SJSA1 (cell line): ENCODE measurements at regions not wholly inside any gene's neighbourhood (a gene's known extent, or its start where the extent isn't known, plus 50 kb on each side); places are given as distances from the start of the nearest gene placed in this dataset.
A peak's percentile ranks its signal among the peaks of the same experiment; 100 is the strongest.

Experiments
- DNase-seq, 2 experiments: peaks; one replicate each; pipeline ENCODE4 v3.0.0-alpha.2; 2015 to 2020; ENCODE audit warnings: low spot score in 2 of 2, low read depth in 1 of 2
- H3K27ac ChIP-seq: fragments of 250-450 bp; sonication (Bioruptor Pico); 2 replicates; pipeline ENCODE4 v1.5.1; 2020; ENCODE audit warnings: mild to moderate bottlenecking, moderate library complexity
- H3K27me3 ChIP-seq: fragments of 250-450 bp; sonication (Bioruptor Pico); replicated peaks from 2 replicates; pipeline ENCODE4 v1.5.1; 2020; ENCODE audit warnings: mild to moderate bottlenecking, moderate library complexity
- H3K36me3 ChIP-seq: fragments of 250-450 bp; sonication (Bioruptor Pico); 2 replicates; pipeline ENCODE4 v1.5.1; 2020; ENCODE audit warnings: mild to moderate bottlenecking
- H3K4me1 ChIP-seq: fragments of 250-450 bp; sonication (Bioruptor Pico); replicated peaks from 2 replicates; pipeline ENCODE4 v1.6.1; 2021; ENCODE audit warnings: mild to moderate bottlenecking
- H3K4me3 ChIP-seq: fragments of 250-450 bp; sonication (Bioruptor Pico); 2 replicates; pipeline ENCODE4 v1.5.1; 2020; ENCODE audit warnings: mild to moderate bottlenecking
- H3K9me3 ChIP-seq: fragments of 250-450 bp; sonication (Bioruptor Pico); replicated peaks from 2 replicates; pipeline ENCODE4 v1.5.1; 2020; ENCODE audit warnings: mild to moderate bottlenecking

DNA sequence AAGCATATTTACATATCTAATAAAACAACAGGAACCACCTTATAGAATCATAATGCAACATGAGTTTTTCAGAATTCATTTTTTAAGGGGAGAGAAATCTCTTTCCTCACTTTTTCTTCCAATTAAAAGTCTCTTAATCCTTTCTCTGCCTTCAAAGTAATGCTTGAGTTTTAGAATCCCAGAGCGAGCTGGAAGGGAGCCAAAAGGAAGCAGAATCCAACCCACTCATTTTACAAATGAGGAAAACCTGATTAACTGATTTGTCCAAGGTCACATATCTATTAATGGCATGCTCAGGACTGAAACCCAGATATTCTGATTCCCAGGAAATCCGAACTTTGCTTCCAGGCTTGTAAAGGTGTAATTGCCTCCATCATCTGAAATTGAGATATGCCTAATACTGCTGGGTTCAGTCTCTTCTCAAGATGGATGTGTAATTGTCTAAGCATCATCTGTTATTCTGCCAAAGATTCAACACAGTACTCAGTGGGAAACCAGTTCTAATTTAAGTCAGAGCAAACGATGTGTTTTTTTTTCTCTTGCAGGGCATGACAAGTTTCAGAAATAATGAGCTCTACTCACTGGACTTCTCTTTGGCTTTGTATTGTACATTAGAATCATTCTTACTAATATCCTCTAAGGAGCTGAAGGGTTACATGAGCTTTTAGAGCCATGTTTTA is 481.4 kb upstream of the CFAP20DC start:
- no peaks in the 10 kb centered on the region for H3K9me3 ChIP-seq
- no peak overlapping the region for H3K4me3 ChIP-seq
- no peak overlapping the region for H3K27ac ChIP-seq
- H3K36me3 ChIP-seq, result no peaks in the 10 kb centered on the region
- H3K27me3 ChIP-seq, result no peaks in the 10 kb centered on the region
- no peak for DNase-seq
- peaks cover 14% of the 10 kb centered on the region for H3K4me1 ChIP-seq

DNA sequence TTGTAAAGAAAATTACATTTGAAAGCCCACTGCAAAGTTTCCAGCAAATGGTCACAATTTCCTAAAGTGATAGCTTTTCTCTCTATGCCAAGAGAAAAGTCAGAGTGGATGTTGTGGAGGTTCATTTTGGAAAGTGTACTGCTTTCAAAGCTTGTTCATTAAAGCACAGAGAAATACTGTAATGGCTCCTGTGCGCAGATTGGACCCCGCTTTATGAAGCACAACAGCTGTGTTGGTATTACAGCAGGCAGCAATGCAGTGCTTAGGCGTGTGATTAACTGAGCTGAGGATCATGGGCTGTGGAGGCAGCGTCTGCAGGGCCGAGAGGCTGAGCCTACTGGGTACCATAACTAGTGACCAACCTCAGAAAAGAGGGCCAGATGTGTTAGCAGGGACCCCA is 478.4 kb upstream of the CFAP20DC start:
- H3K4me1 ChIP-seq, result no peaks in the 10 kb centered on the region
- no peaks in the 10 kb centered on the region for H3K9me3 ChIP-seq
- no peak for DNase-seq

GRCh38 chr3:59527493-59527892 is 477.7 kb upstream of the CFAP20DC start:
- peaks cover 7% of the 10 kb centered on the region for H3K4me1 ChIP-seq
- no peaks in the 10 kb centered on the region for H3K36me3 ChIP-seq
- no peak overlapping the region for H3K27ac ChIP-seq
- no peaks in the 10 kb centered on the region; the same call in 1 of the 2 replicates for H3K27me3 ChIP-seq
- no peaks in the 10 kb centered on the region for H3K9me3 ChIP-seq
- H3K4me3 ChIP-seq, result no peak overlapping the region
- no peak for DNase-seq

More for the DNA sequence above, 478.4 kb upstream of the CFAP20DC start:
- no peaks in the 10 kb centered on the region for H3K36me3 ChIP-seq
- no peaks in the 10 kb centered on the region for H3K27me3 ChIP-seq
- H3K4me3 ChIP-seq, result no peak overlapping the region
- no peak overlapping the region for H3K27ac ChIP-seq

DNA sequence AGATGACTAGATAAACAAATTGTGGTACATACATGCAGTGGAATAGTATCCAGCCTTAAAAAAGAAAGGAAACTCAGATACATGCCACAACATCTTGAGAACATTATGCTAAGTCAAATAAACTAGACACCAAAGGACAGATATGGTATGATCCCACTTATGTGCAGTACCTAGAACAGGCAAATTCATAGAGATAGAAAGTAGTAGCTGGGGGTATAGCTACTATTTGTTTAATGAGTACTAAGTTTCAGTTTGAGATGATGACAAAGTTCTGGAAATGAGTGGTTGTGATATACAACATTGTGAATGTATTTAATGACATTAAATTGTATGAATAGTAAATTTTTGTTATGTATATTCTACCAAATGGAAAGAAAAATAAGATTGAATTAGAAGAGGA is 477.2 kb upstream of the CFAP20DC start:
- Histone ChIP-seq H3K4me3 (no peak overlapping the region), H3K4me1 (peaks cover 12% of the 10 kb centered on the region), H3K27me3 (no peaks in the 10 kb centered on the region; the same call in 1 of the 2 replicates), H3K9me3 (no peaks in the 10 kb centered on the region), H3K36me3 (no peaks in the 10 kb centered on the region), H3K27ac (no peak overlapping the region)
- no peak for DNase-seq

DNA sequence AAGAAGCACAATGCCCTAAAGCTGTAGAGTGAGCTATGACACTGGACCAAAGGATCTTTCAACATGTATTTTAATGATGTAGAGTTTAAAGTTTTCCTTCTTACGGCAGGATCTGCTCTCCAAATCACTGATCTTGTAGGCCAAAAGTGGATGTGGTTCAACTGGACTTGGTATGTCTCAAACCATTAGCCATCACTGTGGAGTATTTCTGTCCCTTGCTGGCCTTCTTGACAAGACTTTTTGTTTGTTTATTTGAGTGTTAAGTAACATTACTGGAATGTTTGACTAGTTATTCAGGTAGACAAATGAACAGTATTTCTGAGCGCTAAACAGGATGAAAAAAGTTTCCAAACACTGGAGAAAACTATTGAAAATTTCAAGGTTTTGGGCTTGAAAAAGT is 472.7 kb upstream of the CFAP20DC start:
- H3K27ac ChIP-seq, result no peak overlapping the region; the same call in 1 of the 2 replicates
- no peaks in the 10 kb centered on the region for H3K36me3 ChIP-seq
- no peaks in the 10 kb centered on the region; the same call in 1 of the 2 replicates for H3K27me3 ChIP-seq
- no peaks in the 10 kb centered on the region for H3K9me3 ChIP-seq
- peaks cover 14% of the 10 kb centered on the region for H3K4me1 ChIP-seq
- H3K4me3 ChIP-seq, result no peak overlapping the region
- DNase-seq, result peak in 1 of 2 experiments; percentile 33

DNA sequence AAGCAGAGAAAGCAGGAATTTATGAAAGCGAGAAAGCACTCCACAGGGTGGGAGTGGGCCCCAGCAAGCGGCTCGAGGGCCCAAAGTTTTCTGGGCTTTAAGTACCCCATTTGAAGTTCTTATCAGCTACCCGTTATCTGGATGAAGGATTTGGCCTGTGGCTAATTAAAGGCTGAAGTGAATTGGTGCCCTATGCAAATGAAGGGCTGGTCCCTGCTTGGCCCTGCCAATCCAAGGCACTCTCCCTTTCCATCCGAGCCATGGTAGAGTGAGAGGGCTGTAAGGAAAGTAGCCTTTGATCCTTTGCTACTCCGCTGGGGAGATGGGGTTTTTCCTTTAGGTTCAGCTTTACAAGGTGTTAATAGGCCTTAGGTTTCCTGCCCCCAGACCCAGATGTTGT is 469.3 kb upstream of the CFAP20DC start:
- Histone ChIP-seq H3K4me1 (peaks cover 21% of the 10 kb centered on the region), H3K27me3 (no peaks in the 10 kb centered on the region; the same call in 1 of the 2 replicates), H3K4me3 (no peak overlapping the region), H3K9me3 (no peaks in the 10 kb centered on the region), H3K36me3 (no peaks in the 10 kb centered on the region), H3K27ac (no peak overlapping the region)
- DNase-seq, result no peak

GRCh38 chr3:59518283-59519055 is 468.6 kb upstream of the CFAP20DC start:
- no peak for DNase-seq
- no peaks in the 10 kb centered on the region; the same call in 1 of the 2 replicates for H3K27me3 ChIP-seq
- H3K4me1 ChIP-seq, result peaks cover 21% of the 10 kb centered on the region
- H3K4me3 ChIP-seq, result no peak overlapping the region
- no peaks in the 10 kb centered on the region for H3K9me3 ChIP-seq
- H3K27ac ChIP-seq, result no peak overlapping the region
- no peaks in the 10 kb centered on the region for H3K36me3 ChIP-seq

DNA sequence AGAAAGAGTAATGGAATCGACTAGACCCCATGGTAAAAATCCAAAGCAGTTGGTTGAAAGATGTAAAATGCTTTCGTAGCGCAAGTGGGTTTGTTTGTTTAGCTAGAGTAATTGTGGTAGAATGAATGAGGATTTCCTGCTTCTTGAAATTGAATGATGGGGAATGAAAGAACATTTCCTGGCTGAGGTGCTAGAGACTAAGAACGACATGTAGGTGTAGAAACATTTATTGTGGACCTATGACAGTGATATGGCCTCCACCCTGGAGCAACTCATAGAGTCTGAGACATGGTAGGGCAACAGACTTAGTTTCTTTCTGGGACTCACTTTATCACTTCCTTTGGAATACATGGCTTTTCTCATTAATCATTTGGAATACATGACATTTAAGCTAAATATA is 467.6 kb upstream of the CFAP20DC start:
- H3K4me3 ChIP-seq, result no peak overlapping the region
- H3K27me3 ChIP-seq, result no peaks in the 10 kb centered on the region
- H3K27ac ChIP-seq, result no peak overlapping the region
- no peaks in the 10 kb centered on the region for H3K36me3 ChIP-seq
- H3K4me1 ChIP-seq, result peaks cover 13% of the 10 kb centered on the region
- no peaks in the 10 kb centered on the region for H3K9me3 ChIP-seq
- no peak for DNase-seq

DNA sequence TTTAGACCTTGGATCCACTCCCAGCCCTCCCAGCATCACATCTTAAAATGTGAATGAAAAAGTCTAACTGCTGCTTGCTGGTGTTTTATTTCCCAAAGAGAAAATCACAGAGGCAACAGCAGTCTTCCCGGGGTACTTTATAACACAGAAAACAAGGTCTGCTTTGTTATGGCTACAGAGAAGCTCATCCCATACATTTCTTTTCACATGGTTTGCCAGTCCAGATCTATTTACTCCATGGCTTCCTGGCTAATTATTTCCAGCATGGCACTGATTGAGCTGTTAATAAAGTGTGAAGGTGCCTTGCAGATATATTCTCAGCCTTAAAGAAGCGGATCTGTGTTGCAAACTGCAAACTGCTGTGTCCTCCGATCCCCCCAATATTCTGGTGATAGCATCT is 466.1 kb upstream of the CFAP20DC start:
- Histone ChIP-seq H3K4me1 (peaks cover 6% of the 10 kb centered on the region), H3K27ac (no peak overlapping the region), H3K36me3 (no peaks in the 10 kb centered on the region), H3K27me3 (no peaks in the 10 kb centered on the region), H3K4me3 (no peak overlapping the region), H3K9me3 (no peaks in the 10 kb centered on the region)
- no peak for DNase-seq

DNA sequence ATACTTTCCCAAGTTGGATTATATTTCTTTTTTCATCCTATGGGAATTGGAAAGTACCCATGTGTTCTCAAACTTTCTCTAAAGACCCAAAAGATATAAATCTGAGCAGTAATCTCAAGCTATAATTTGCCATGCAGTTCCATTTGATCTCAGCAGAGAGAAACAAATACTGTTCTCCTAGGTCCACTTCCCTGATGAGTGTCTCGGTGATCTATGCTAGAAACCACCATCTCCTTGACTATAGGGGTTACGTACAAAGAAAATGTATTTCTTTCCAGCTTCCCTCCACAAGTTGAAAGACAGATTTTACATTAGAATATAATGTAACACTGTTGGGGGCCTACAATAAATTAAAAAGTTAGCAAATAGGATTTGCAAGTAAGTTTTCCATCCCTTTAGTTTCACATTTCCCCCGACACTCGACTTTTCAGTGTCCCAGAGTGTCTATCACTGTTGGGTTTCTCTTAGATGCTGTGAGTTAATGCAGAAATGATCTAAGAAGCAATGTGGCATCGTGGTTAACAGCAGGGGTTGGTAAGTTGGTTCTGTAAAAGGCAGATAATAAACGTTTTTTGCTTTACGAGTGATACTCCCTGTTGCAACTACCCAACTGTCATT is 465.1 kb upstream of the CFAP20DC start:
- no peak for DNase-seq
- no peaks in the 10 kb centered on the region for H3K27me3 ChIP-seq
- peaks cover 14% of the 10 kb centered on the region for H3K4me1 ChIP-seq
- H3K36me3 ChIP-seq, result no peaks in the 10 kb centered on the region
- H3K27ac ChIP-seq, result no peak overlapping the region
- no peak overlapping the region for H3K4me3 ChIP-seq
- H3K9me3 ChIP-seq, result no peaks in the 10 kb centered on the region

DNA sequence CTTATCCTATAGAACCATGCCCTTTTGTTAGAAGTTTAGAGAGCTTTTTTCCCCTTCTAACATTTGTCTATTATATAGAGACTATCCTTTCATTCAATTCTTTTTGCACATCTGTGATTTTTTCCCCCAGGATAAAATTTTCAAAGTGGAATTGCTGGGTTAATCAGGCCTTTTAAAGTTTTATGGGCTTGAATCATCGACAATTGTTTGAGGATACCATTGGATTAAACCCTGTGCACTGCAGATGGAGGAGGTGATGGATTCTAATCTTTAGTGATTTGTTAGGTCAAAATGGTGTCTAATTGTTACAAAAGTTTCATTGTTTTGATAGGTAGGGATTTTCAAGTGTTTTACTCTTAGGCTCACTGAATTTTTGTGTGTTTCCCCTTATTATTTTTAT is 463.7 kb upstream of the CFAP20DC start:
- no peak overlapping the region for H3K27ac ChIP-seq
- no peak for DNase-seq
- H3K4me3 ChIP-seq, result no peak overlapping the region
- H3K9me3 ChIP-seq, result no peaks in the 10 kb centered on the region
- peaks cover 14% of the 10 kb centered on the region for H3K4me1 ChIP-seq
- H3K27me3 ChIP-seq, result no peaks in the 10 kb centered on the region
- no peaks in the 10 kb centered on the region for H3K36me3 ChIP-seq

DNA sequence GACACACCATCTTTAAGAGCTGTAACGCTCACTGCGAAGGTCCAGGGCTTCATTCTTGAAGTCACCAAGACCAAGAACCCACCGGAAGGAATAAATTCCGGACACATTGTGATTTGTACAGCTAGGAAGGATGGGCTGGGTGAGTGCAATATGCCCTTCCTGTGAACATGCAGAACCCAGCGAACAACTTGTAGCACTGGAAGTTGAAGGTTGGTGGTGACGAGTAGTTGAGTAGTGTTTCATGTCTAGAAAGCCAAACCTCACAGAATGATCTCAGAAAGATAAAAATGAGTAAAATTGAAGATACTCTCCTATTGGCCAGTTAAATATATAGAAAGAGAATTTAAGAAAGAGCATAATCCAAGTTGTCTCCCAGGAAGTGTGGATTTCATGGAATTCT is 462.2 kb upstream of the CFAP20DC start:
- no peak for DNase-seq
- Histone ChIP-seq H3K27me3 (no peaks in the 10 kb centered on the region), H3K4me3 (no peak overlapping the region)

DNA sequence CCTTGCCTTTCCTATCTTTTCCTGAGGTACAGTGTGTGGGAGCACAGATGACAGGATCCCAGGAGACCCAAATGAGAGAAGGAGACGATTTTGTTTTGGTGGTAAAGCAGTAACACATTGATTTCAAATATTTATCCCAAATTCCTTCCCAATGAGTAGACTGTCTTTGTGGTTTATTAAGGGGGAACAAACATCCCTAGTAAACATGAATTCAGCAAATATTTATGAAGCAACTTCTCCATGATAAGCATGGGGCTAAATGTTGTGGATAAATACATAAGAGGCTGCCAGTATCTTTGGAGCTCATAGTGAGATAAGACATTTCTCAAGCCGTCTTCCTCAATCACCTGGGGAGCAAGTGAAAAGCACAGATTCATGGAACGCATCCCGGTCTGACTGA is 460.8 kb upstream of the CFAP20DC start:
- no peaks in the 10 kb centered on the region for H3K9me3 ChIP-seq
- H3K4me3 ChIP-seq, result no peak overlapping the region
- DNase-seq, result peak in 1 of 2 experiments; percentile 21
- no peaks in the 10 kb centered on the region for H3K27me3 ChIP-seq
- no peaks in the 10 kb centered on the region for H3K36me3 ChIP-seq
- H3K27ac ChIP-seq, result no peak overlapping the region
- H3K4me1 ChIP-seq, result peaks cover 7% of the 10 kb centered on the region; the same call in 1 of the 2 replicates

More for the DNA sequence above, 462.2 kb upstream of the CFAP20DC start:
- H3K36me3 ChIP-seq, result no peaks in the 10 kb centered on the region
- no peak overlapping the region for H3K27ac ChIP-seq
- H3K4me1 ChIP-seq, result peaks cover 9% of the 10 kb centered on the region
- H3K9me3 ChIP-seq, result no peaks in the 10 kb centered on the region

DNA sequence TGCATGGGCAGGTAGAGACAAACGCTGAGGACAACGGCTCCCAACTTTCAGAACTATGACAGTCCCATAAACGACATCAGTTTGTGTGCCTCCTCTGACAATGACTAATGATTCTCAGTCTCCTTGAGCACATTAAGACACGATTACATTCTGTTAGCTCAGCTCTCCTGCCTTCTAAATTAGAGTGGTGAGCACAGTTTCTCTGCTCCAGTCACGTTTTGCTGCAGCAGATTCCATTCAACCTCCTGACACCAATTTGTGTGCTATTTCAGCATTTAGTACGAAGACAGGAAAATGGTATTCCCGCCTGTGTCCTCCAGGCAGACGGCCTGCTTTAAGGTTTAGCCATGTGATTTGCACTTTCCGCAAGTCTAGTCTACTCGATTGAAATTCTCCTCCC is 458.4 kb upstream of the CFAP20DC start:
- DNase-seq, result no peak
- H3K36me3 ChIP-seq, result no peaks in the 10 kb centered on the region
- peaks cover 17% of the 10 kb centered on the region for H3K4me1 ChIP-seq
- no peaks in the 10 kb centered on the region for H3K27me3 ChIP-seq
- no peak overlapping the region for H3K27ac ChIP-seq
- H3K4me3 ChIP-seq, result no peak overlapping the region
- H3K9me3 ChIP-seq, result no peaks in the 10 kb centered on the region
